ENCODE measurements at regions not wholly inside any gene's neighbourhood (a gene's known extent, or its start where the extent isn't known, plus 50 kb on each side); places are given as distances from the start of the nearest gene placed in this dataset.
A peak's percentile ranks its signal among the peaks of the same experiment; 100 is the strongest.

DNA sequence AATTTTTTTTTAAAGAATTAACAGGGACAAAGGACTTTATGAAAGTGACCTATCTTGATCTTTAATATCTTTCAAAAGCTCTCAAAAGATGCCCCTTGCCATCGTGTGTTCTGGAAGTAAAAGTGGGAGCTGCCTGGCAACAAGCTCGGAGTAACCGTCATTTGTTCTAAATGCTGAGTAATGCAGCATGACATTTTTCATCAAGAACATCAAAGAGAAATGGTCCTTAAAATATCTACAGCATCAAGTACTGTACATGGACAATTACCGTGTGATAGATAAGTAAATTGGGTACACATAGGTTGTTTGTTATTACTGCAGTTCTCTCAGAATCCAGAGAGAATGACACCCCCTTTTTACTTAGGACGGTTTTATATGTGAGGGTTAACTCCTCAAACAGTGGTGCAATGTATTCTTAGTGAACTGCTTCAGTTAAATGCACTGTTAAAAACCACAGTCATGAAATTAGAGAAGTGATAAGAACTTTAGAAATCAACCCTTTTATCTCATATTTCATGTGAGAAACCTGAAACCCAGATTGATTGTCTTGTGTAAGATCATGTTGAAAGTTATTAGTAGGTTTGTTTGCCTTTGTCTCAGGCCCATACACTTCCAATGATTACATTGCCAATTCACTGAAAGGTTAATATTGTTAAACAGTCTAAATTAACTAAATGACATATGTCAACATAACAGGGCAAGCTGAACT lies 90.6 kb upstream of the HNMT start:
- no peak for DNase-seq (ENCODE audit: low spot score in 2 of 2)
- no peak overlapping the region for H3K4me3 ChIP-seq
- no peaks in the 10 kb centered on the region for H3K27me3 ChIP-seq
- TF ChIP-seq POLR2AphosphoS5 (IDR thresholded peaks at IDR 0.05): no peak
- TF ChIP-seq POLR2A (IDR thresholded peaks at IDR 0.05): no peak
- TF ChIP-seq EP300 (IDR thresholded peaks at IDR 0.05): no peak
- TF ChIP-seq, protein P1, sequence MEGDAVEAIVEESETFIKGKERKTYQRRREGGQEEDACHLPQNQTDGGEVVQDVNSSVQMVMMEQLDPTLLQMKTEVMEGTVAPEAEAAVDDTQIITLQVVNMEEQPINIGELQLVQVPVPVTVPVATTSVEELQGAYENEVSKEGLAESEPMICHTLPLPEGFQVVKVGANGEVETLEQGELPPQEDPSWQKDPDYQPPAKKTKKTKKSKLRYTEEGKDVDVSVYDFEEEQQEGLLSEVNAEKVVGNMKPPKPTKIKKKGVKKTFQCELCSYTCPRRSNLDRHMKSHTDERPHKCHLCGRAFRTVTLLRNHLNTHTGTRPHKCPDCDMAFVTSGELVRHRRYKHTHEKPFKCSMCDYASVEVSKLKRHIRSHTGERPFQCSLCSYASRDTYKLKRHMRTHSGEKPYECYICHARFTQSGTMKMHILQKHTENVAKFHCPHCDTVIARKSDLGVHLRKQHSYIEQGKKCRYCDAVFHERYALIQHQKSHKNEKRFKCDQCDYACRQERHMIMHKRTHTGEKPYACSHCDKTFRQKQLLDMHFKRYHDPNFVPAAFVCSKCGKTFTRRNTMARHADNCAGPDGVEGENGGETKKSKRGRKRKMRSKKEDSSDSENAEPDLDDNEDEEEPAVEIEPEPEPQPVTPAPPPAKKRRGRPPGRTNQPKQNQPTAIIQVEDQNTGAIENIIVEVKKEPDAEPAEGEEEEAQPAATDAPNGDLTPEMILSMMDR (IDR thresholded peaks at IDR 0.05): no peak
- H3K36me3 ChIP-seq: no peaks in the 10 kb centered on the region
- no peak overlapping the region for H3K27ac ChIP-seq
- H3K4me1 ChIP-seq: no peaks in the 10 kb centered on the region
- H3K9me3 ChIP-seq: no peaks in the 10 kb centered on the region
- 45% methylated on average over 5 of the region's 5 CpGs for WGBS

GRCh38 chr2:137879121-137879520 lies 85.2 kb upstream of the HNMT start:
- H3K4me3 ChIP-seq: no peak overlapping the region
- no peak for DNase-seq (ENCODE audit: low spot score in 2 of 2)
- no peaks in the 10 kb centered on the region for H3K4me1 ChIP-seq
- no peaks in the 10 kb centered on the region for H3K36me3 ChIP-seq
- 89% methylated on average over 1 of the region's 1 CpG for WGBS
- no peaks in the 10 kb centered on the region for H3K27me3 ChIP-seq
- TF ChIP-seq, protein P1 (IDR thresholded peaks at IDR 0.05): no peak
- TF ChIP-seq EP300 (IDR thresholded peaks at IDR 0.05) (no peak), POLR2A (IDR thresholded peaks at IDR 0.05) (no peak), POLR2AphosphoS5 (IDR thresholded peaks at IDR 0.05) (no peak)
- no peaks in the 10 kb centered on the region for H3K9me3 ChIP-seq
- H3K27ac ChIP-seq: no peak overlapping the region

- Histone ChIP-seq H3K4me1 (no peaks in the 10 kb centered on the region), H3K9me3 (no peaks in the 10 kb centered on the region), H3K36me3 (no peaks in the 10 kb centered on the region), H3K27me3 (no peaks in the 10 kb centered on the region), H3K4me3 (no peak overlapping the region), H3K27ac (no peak overlapping the region)
- no peak for TF ChIP-seq POLR2A (IDR thresholded peaks at IDR 0.05)
- TF ChIP-seq EP300 (IDR thresholded peaks at IDR 0.05): no peak
- TF ChIP-seq, protein P1 (IDR thresholded peaks at IDR 0.05): no peak
- TF ChIP-seq POLR2AphosphoS5 (IDR thresholded peaks at IDR 0.05): no peak
- DNase-seq (ENCODE audit: low spot score in 2 of 2): no peak
- WGBS: 83% methylated on average over 4 of the region's 4 CpGs
Observed at GRCh38 chr2:137881711-137882110, 82.6 kb upstream of the HNMT start.

DNA sequence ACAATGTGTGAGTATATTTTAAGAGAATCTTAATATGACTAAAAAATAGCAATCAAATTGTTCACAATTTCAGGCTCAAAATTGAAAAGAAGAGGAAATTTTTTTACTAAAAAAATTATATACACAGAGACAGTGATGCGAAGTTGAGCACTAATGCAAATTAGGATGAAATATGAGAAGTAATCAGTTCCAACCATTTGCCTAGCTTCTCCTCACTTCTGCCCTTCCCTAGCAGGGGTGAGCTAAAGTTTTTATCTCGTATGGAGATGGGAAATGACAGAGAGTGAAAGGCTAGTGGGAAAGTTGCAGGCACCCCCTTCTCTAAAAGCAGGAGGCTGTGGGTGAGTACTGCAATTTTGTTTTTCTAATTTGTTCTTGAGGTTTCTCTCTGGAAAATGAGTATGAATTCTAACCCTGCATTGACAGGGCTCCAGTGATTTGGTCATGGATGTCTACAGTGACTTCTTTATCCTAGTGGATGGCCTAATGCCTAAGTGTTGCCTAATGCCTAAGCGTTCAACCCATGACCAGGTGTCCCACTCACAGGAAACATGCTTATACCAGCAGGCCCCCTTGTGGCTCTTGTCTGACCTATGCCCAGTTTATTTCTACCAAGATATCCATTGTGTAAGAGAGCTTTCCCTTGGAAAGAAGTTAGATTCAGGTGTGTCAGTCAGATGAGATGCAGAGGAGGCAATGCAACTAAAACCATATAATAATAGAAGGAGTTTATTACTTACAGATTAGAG lies 78.0 kb upstream of the HNMT start:
- Histone ChIP-seq H3K27me3 (no peaks in the 10 kb centered on the region), H3K4me3 (no peak overlapping the region), H3K27ac (no peak overlapping the region), H3K4me1 (no peaks in the 10 kb centered on the region), H3K9me3 (no peaks in the 10 kb centered on the region), H3K36me3 (no peaks in the 10 kb centered on the region)
- TF ChIP-seq, protein P1 (IDR thresholded peaks at IDR 0.05): no peak
- no peak for TF ChIP-seq POLR2A (IDR thresholded peaks at IDR 0.05)
- no peak for TF ChIP-seq POLR2AphosphoS5 (IDR thresholded peaks at IDR 0.05)
- no peak for TF ChIP-seq EP300 (IDR thresholded peaks at IDR 0.05)
- 30% methylated on average over 3 of the region's 3 CpGs for WGBS
- no peak for DNase-seq (ENCODE audit: low spot score in 2 of 2)

DNA sequence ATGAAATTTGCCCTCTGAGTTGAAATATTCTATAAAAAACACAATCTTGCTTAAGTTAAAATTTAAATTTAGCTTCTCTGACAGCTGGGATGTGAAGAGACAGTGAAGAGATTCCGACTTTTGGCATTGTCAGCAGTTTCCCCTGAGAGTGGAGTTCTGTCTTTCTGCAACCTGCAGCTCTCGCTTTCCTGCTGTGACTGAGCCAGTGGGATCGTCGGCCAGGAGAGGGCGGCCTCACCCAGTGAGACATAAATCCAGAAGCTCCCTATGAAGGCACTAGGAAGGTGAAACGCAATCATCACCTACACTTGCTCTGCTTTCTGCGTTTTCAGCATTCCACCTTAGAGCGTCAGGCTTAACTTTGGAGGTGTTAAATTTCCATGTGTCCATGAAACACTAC lies 75.4 kb upstream of the HNMT start:
- WGBS: 22% methylated on average over 8 of the region's 8 CpGs
- Histone ChIP-seq H3K9me3 (no peaks in the 10 kb centered on the region), H3K4me1 (no peaks in the 10 kb centered on the region), H3K4me3 (no peak overlapping the region), H3K27me3 (no peaks in the 10 kb centered on the region), H3K36me3 (no peaks in the 10 kb centered on the region), H3K27ac (no peak overlapping the region)
- DNase-seq (ENCODE audit: low spot score in 2 of 2): no peak
- no peak for TF ChIP-seq POLR2AphosphoS5 (IDR thresholded peaks at IDR 0.05)
- TF ChIP-seq, protein P1 (IDR thresholded peaks at IDR 0.05): peak in 1 of 2 donors; percentile 38
- TF ChIP-seq POLR2A (IDR thresholded peaks at IDR 0.05): no peak
